ENCODE measurements at regions not wholly inside any gene's neighbourhood (a gene's known extent, or its start where the extent isn't known, plus 50 kb on each side); places are given as distances from the start of the nearest gene placed in this dataset.
A peak's percentile ranks its signal among the peaks of the same experiment; 100 is the strongest.

- Histone ChIP-seq H3K4me1 (no peaks in the 10 kb centered on the region), H3K9me3 (no peaks in the 10 kb centered on the region), H3K36me3 (no peaks in the 10 kb centered on the region), H3K4me3 (no peak overlapping the region), H3K27me3 (no peaks in the 10 kb centered on the region), H3K27ac (no peak overlapping the region)
- no peak for TF ChIP-seq CTCF (IDR thresholded peaks at IDR 0.05)
- intact Hi-C loops (cut with DNase I; ENCODE audit: low total_unique reads), result no loop called here
- no peak for DNase-seq
Measured at GRCh38 chr3:55183201-55183600, 255.3 kb upstream of the LRTM1 start.

- Histone ChIP-seq H3K9me3 (no peaks in the 10 kb centered on the region), H3K27me3 (no peaks in the 10 kb centered on the region), H3K4me1 (no peaks in the 10 kb centered on the region), H3K36me3 (no peaks in the 10 kb centered on the region), H3K27ac (no peak overlapping the region), H3K4me3 (no peak overlapping the region)
- intact Hi-C loops (cut with DNase I; ENCODE audit: low total_unique reads), result no loop called here
- peak in 1 of 2 donors; percentile 20 for DNase-seq
- TF ChIP-seq CTCF (IDR thresholded peaks at IDR 0.05), result peak; percentile 49 to 54
Measured at GRCh38 chr3:55180936-55181535, 253.2 kb upstream of the LRTM1 start.

GRCh38 chr3:55180161-55180560, 252.3 kb upstream of the LRTM1 start:
- Histone ChIP-seq H3K4me3 (no peak overlapping the region), H3K27ac (no peak overlapping the region), H3K36me3 (no peaks in the 10 kb centered on the region), H3K9me3 (no peaks in the 10 kb centered on the region), H3K4me1 (no peaks in the 10 kb centered on the region), H3K27me3 (no peaks in the 10 kb centered on the region)
- no peak for TF ChIP-seq CTCF (IDR thresholded peaks at IDR 0.05)
- DNase-seq, result no peak
- intact Hi-C loops (cut with DNase I; ENCODE audit: low total_unique reads), result no loop called here

GRCh38 chr3:55178336-55178735, 250.5 kb upstream of the LRTM1 start:
- H3K36me3 ChIP-seq, result no peaks in the 10 kb centered on the region
- no peak for TF ChIP-seq CTCF (IDR thresholded peaks at IDR 0.05)
- DNase-seq, result no peak
- no peak overlapping the region for H3K4me3 ChIP-seq
- H3K27me3 ChIP-seq, result no peaks in the 10 kb centered on the region
- no peaks in the 10 kb centered on the region for H3K4me1 ChIP-seq
- H3K27ac ChIP-seq, result no peak overlapping the region
- intact Hi-C loops (cut with DNase I; ENCODE audit: low total_unique reads), result no loop called here
- H3K9me3 ChIP-seq, result no peaks in the 10 kb centered on the region

- no peaks in the 10 kb centered on the region for H3K36me3 ChIP-seq
- no peak overlapping the region for H3K27ac ChIP-seq
- no peaks in the 10 kb centered on the region for H3K4me1 ChIP-seq
- no peak for TF ChIP-seq CTCF (IDR thresholded peaks at IDR 0.05)
- no peak overlapping the region for H3K4me3 ChIP-seq
- intact Hi-C loops (cut with DNase I; ENCODE audit: low total_unique reads), result no loop called here
- no peak for DNase-seq
- H3K9me3 ChIP-seq, result peaks cover 0 to under 1% (median 0%) of the 10 kb centered on the region in 3 donors
- H3K27me3 ChIP-seq, result no peaks in the 10 kb centered on the region
Measured at GRCh38 chr3:55177749-55178148, 249.9 kb upstream of the LRTM1 start.

- no peak for TF ChIP-seq CTCF (IDR thresholded peaks at IDR 0.05)
Measured at GRCh38 chr3:55175423-55175822, 247.6 kb upstream of the LRTM1 start.

More at GRCh38 chr3:55175423-55175822, 247.6 kb upstream of the LRTM1 start:
- peaks cover 0 to 6% (median 0%) of the 10 kb centered on the region in 3 donors for H3K9me3 ChIP-seq
- H3K4me3 ChIP-seq, result no peak overlapping the region
- no peak for DNase-seq
- no peaks in the 10 kb centered on the region for H3K27me3 ChIP-seq
- intact Hi-C loops (cut with DNase I; ENCODE audit: low total_unique reads), result no loop called here
- H3K36me3 ChIP-seq, result no peaks in the 10 kb centered on the region
- H3K27ac ChIP-seq, result no peak overlapping the region
- no peaks in the 10 kb centered on the region for H3K4me1 ChIP-seq
